ENCODE measurements at regions not wholly inside any gene's neighbourhood (a gene's known extent, or its start where the extent isn't known, plus 50 kb on each side); places are given as distances from the start of the nearest gene placed in this dataset.

- no peak for TF ChIP-seq CTCF (IDR thresholded peaks at IDR 0.05)
- TF ChIP-seq POLR2A (IDR thresholded peaks at IDR 0.05), result no peak
Measured at GRCh38 chr1:115522386-115522785, 119.4 kb upstream of the VANGL1 start.

All from esophagus squamous epithelium (tissue), 4 donors.